ENCODE measurements at regions not wholly inside any gene's neighbourhood (a gene's known extent, or its start where the extent isn't known, plus 50 kb on each side); places are given as distances from the start of the nearest gene placed in this dataset.

- H3K9me3 Mint-ChIP-seq: no peaks in the 10 kb centered on the region
- intact Hi-C loops (cut with micrococcal nuclease): no loop called here
- no peak overlapping the region for H3K27ac Mint-ChIP-seq
- no peaks in the 10 kb centered on the region for H3K27me3 Mint-ChIP-seq (ENCODE audit: low read depth)
- H3K4me3 Mint-ChIP-seq: no peak overlapping the region
- DNase-seq: no peak
- no peaks in the 10 kb centered on the region for H3K4me1 Mint-ChIP-seq (ENCODE audit: low read depth)
- H3K36me3 Mint-ChIP-seq (ENCODE audit: low read depth): no peaks in the 10 kb centered on the region
- CTCF ChIA-PET: no interaction called here
Observed at GRCh38 chr4:20359692-20360091, 108.0 kb downstream of the SLIT2 start.

GRCh38 chr4:20362148-20362547 lies 110.4 kb downstream of the SLIT2 start:
- intact Hi-C loops (cut with micrococcal nuclease): no loop called here
- Mint-ChIP-seq H3K27me3 (ENCODE audit: low read depth) (peaks cover 5% of the 10 kb centered on the region), H3K4me3 (no peak overlapping the region), H3K27ac (no peak overlapping the region), H3K4me1 (ENCODE audit: low read depth) (no peaks in the 10 kb centered on the region), H3K36me3 (ENCODE audit: low read depth) (no peaks in the 10 kb centered on the region), H3K9me3 (no peaks in the 10 kb centered on the region)
- no peak for DNase-seq
- CTCF ChIA-PET: no interaction called here

- Mint-ChIP-seq H3K27ac (no peak overlapping the region), H3K4me1 (ENCODE audit: low read depth) (no peaks in the 10 kb centered on the region), H3K4me3 (no peak overlapping the region), H3K9me3 (no peaks in the 10 kb centered on the region), H3K27me3 (ENCODE audit: low read depth) (peaks cover 5% of the 10 kb centered on the region), H3K36me3 (ENCODE audit: low read depth) (no peaks in the 10 kb centered on the region)
- CTCF ChIA-PET: no interaction called here
- intact Hi-C loops (cut with micrococcal nuclease): no loop called here
- no peak for DNase-seq
Observed at GRCh38 chr4:20364969-20365368, 113.3 kb downstream of the SLIT2 start.

- CTCF ChIA-PET: no interaction called here
- intact Hi-C loops (cut with micrococcal nuclease): no loop called here
- H3K27me3 Mint-ChIP-seq (ENCODE audit: low read depth): peaks cover 9% of the 10 kb centered on the region
- DNase-seq: no peak
- no peak overlapping the region for H3K4me3 Mint-ChIP-seq
- H3K4me1 Mint-ChIP-seq (ENCODE audit: low read depth): no peaks in the 10 kb centered on the region
- no peaks in the 10 kb centered on the region for H3K9me3 Mint-ChIP-seq
- no peak overlapping the region for H3K27ac Mint-ChIP-seq
- H3K36me3 Mint-ChIP-seq (ENCODE audit: low read depth): no peaks in the 10 kb centered on the region
Observed at GRCh38 chr4:20367446-20367845, 115.7 kb downstream of the SLIT2 start.

- Mint-ChIP-seq H3K4me3 (no peak overlapping the region), H3K9me3 (no peaks in the 10 kb centered on the region), H3K27me3 (ENCODE audit: low read depth) (peaks cover 9% of the 10 kb centered on the region), H3K36me3 (ENCODE audit: low read depth) (no peaks in the 10 kb centered on the region), H3K27ac (no peak overlapping the region), H3K4me1 (ENCODE audit: low read depth) (no peaks in the 10 kb centered on the region)
- no peak for DNase-seq
- intact Hi-C loops (cut with micrococcal nuclease): no loop called here
- CTCF ChIA-PET: no interaction called here
Observed at GRCh38 chr4:20368926-20369325, 117.2 kb downstream of the SLIT2 start.

- H3K27me3 Mint-ChIP-seq (ENCODE audit: low read depth): peaks cover 9% of the 10 kb centered on the region
- no peak overlapping the region for H3K27ac Mint-ChIP-seq
- no peak for DNase-seq
- no peaks in the 10 kb centered on the region for H3K9me3 Mint-ChIP-seq
- no peak overlapping the region for H3K4me3 Mint-ChIP-seq
- H3K4me1 Mint-ChIP-seq (ENCODE audit: low read depth): no peaks in the 10 kb centered on the region
- no peaks in the 10 kb centered on the region for H3K36me3 Mint-ChIP-seq (ENCODE audit: low read depth)
- CTCF ChIA-PET: no interaction called here
- intact Hi-C loops (cut with micrococcal nuclease): no loop called here
Observed at GRCh38 chr4:20370274-20370673, 118.6 kb downstream of the SLIT2 start.

GRCh38 chr4:20376070-20376469 lies 124.4 kb downstream of the SLIT2 start:
- Mint-ChIP-seq H3K27ac (no peak overlapping the region), H3K36me3 (ENCODE audit: low read depth) (no peaks in the 10 kb centered on the region)
- CTCF ChIA-PET: no interaction called here

GRCh38 chr4:20378181-20378580 lies 126.5 kb downstream of the SLIT2 start:
- no peak overlapping the region for H3K27ac Mint-ChIP-seq
- peaks cover 4% of the 10 kb centered on the region for H3K27me3 Mint-ChIP-seq (ENCODE audit: low read depth)
- H3K9me3 Mint-ChIP-seq: no peaks in the 10 kb centered on the region
- no peaks in the 10 kb centered on the region for H3K4me1 Mint-ChIP-seq (ENCODE audit: low read depth)
- H3K36me3 Mint-ChIP-seq (ENCODE audit: low read depth): no peaks in the 10 kb centered on the region
- no peak overlapping the region for H3K4me3 Mint-ChIP-seq
- CTCF ChIA-PET: no interaction called here
- no peak for DNase-seq
- intact Hi-C loops (cut with micrococcal nuclease): no loop called here

More at GRCh38 chr4:20376070-20376469, 124.4 kb downstream of the SLIT2 start:
- no peaks in the 10 kb centered on the region for H3K9me3 Mint-ChIP-seq
- no peak for DNase-seq
- peaks cover 7% of the 10 kb centered on the region for H3K27me3 Mint-ChIP-seq (ENCODE audit: low read depth)
- intact Hi-C loops (cut with micrococcal nuclease): no loop called here
- H3K4me1 Mint-ChIP-seq (ENCODE audit: low read depth): no peaks in the 10 kb centered on the region
- no peak overlapping the region for H3K4me3 Mint-ChIP-seq

- no peak overlapping the region for H3K27ac Mint-ChIP-seq
- intact Hi-C loops (cut with micrococcal nuclease): no loop called here
Observed at GRCh38 chr4:20381005-20381404, 129.3 kb downstream of the SLIT2 start.

GRCh38 chr4:20383283-20383682 lies 131.6 kb downstream of the SLIT2 start:
- intact Hi-C loops (cut with micrococcal nuclease): no loop called here

More at GRCh38 chr4:20381005-20381404, 129.3 kb downstream of the SLIT2 start:
- no peak for DNase-seq
- Mint-ChIP-seq H3K36me3 (ENCODE audit: low read depth) (no peaks in the 10 kb centered on the region), H3K9me3 (no peaks in the 10 kb centered on the region), H3K27me3 (ENCODE audit: low read depth) (peaks cover 4% of the 10 kb centered on the region), H3K4me1 (ENCODE audit: low read depth) (no peaks in the 10 kb centered on the region), H3K4me3 (no peak overlapping the region)
- CTCF ChIA-PET: interaction anchor here (1.7 kb wide), 1 partner anchor 14 kb away, joined by 4 read pairs; no protein-coding TSS in a partner anchor

GRCh38 chr4:20383969-20384368 lies 132.3 kb downstream of the SLIT2 start:
- no peaks in the 10 kb centered on the region for H3K36me3 Mint-ChIP-seq (ENCODE audit: low read depth)
- no peaks in the 10 kb centered on the region for H3K27me3 Mint-ChIP-seq (ENCODE audit: low read depth)
- CTCF ChIA-PET: no interaction called here

More at GRCh38 chr4:20383283-20383682, 131.6 kb downstream of the SLIT2 start:
- no peak overlapping the region for H3K4me3 Mint-ChIP-seq
- no peaks in the 10 kb centered on the region for H3K27me3 Mint-ChIP-seq (ENCODE audit: low read depth)
- no peak overlapping the region for H3K27ac Mint-ChIP-seq
- CTCF ChIA-PET: no interaction called here
- no peaks in the 10 kb centered on the region for H3K9me3 Mint-ChIP-seq
- DNase-seq: no peak
- no peaks in the 10 kb centered on the region for H3K4me1 Mint-ChIP-seq (ENCODE audit: low read depth)
- H3K36me3 Mint-ChIP-seq (ENCODE audit: low read depth): no peaks in the 10 kb centered on the region

GRCh38 chr4:20384456-20384855 lies 132.8 kb downstream of the SLIT2 start:
- no peak overlapping the region for H3K27ac Mint-ChIP-seq
- DNase-seq: no peak
- intact Hi-C loops (cut with micrococcal nuclease): no loop called here

More at GRCh38 chr4:20383969-20384368, 132.3 kb downstream of the SLIT2 start:
- Mint-ChIP-seq H3K4me1 (ENCODE audit: low read depth) (no peaks in the 10 kb centered on the region), H3K27ac (no peak overlapping the region), H3K4me3 (no peak overlapping the region), H3K9me3 (no peaks in the 10 kb centered on the region)
- DNase-seq: no peak
- intact Hi-C loops (cut with micrococcal nuclease): no loop called here

GRCh38 chr4:20386001-20386740 lies 134.5 kb downstream of the SLIT2 start:
- H3K36me3 Mint-ChIP-seq (ENCODE audit: low read depth): no peaks in the 10 kb centered on the region
- DNase-seq: no peak
- H3K4me3 Mint-ChIP-seq: no peak overlapping the region
- CTCF ChIA-PET: interaction anchor here (1.6 kb wide), 1 partner anchor 9 kb away, joined by 9 read pairs; no protein-coding TSS in a partner anchor
- no peaks in the 10 kb centered on the region for H3K9me3 Mint-ChIP-seq
- no peak overlapping the region for H3K27ac Mint-ChIP-seq
- H3K4me1 Mint-ChIP-seq (ENCODE audit: low read depth): no peaks in the 10 kb centered on the region
- no peaks in the 10 kb centered on the region for H3K27me3 Mint-ChIP-seq (ENCODE audit: low read depth)
- intact Hi-C loops (cut with micrococcal nuclease): no loop called here

More at GRCh38 chr4:20384456-20384855, 132.8 kb downstream of the SLIT2 start:
- Mint-ChIP-seq H3K27me3 (ENCODE audit: low read depth) (no peaks in the 10 kb centered on the region), H3K36me3 (ENCODE audit: low read depth) (no peaks in the 10 kb centered on the region), H3K4me1 (ENCODE audit: low read depth) (no peaks in the 10 kb centered on the region), H3K9me3 (no peaks in the 10 kb centered on the region), H3K4me3 (no peak overlapping the region)
- CTCF ChIA-PET: no interaction called here
